Gastrocnemius medialis (tissue), 4 donors: ENCODE measurements at regions not wholly inside any gene's neighbourhood (a gene's known extent, or its start where the extent isn't known, plus 50 kb on each side); places are given as distances from the start of the nearest gene placed in this dataset.

Source experiments
- CTCF ChIP-seq, 5 experiments: fragments of 450-650 bp in 3 of 5; fragments of 200-600 bp in 2 of 5; sonication (generic) in 2 of 5; IDR thresholded peaks in 4 of 5; conservative IDR thresholded peaks in 1 of 5; 1 replicate in 4 of 5; 2 replicates in 1 of 5; pipeline ENCODE4 v1.5.1; 2016 to 2019; ENCODE audit warnings: antibody characterized with exemption in 5 of 5, mild to moderate bottlenecking in 3 of 5, moderate library complexity in 3 of 5
- POLR2A ChIP-seq, 2 donors: fragments of 450-650 bp; IDR thresholded peaks; one replicate each; pipeline ENCODE4 v1.6.1; 2017; ENCODE audit warnings: antibody characterized with exemption in 2 of 2, mild to moderate bottlenecking in 2 of 2, moderate library complexity in 2 of 2

DNA sequence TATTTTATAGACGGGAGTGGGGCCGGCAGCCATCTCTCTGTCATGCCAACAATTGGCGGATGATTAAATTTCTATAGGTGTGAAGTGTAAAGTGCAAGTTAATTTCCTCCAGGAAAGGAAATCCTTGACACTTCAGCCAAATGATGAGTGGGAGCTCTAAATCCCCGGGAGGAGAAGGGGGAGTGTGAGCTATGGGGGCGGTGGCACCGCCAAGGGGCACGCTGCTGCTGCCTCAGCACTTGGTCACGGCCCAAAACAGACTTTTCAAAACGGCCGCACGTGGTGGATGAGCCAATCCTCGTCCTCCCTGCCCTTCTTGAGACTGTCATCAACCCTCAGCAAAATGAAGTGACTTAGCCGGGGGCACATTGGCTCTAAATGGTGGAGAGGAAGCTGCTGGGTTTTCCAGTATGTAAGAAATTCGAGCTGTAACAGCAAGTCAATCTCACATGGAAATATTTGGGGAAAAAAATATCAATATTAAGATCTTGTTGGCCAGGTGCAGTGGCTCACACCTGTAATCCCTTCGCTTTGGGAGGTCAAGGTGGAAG is 200.8 kb downstream of the TFCP2L1 start:
- TF ChIP-seq CTCF (IDR thresholded peaks at IDR 0.05 in 4 of 5, conservative IDR thresholded peaks at IDR 0.05 in 1 of 5) (no peak), POLR2A (IDR thresholded peaks at IDR 0.05) (no peak)
